ENCODE measurements at regions not wholly inside any gene's neighbourhood (a gene's known extent, or its start where the extent isn't known, plus 50 kb on each side); places are given as distances from the start of the nearest gene placed in this dataset.
"Not testable (repeated sequence)": the region's sequence is repeated elsewhere in the genome, so short reads cannot be mapped to it uniquely, and the experiment has no call there.

DNA sequence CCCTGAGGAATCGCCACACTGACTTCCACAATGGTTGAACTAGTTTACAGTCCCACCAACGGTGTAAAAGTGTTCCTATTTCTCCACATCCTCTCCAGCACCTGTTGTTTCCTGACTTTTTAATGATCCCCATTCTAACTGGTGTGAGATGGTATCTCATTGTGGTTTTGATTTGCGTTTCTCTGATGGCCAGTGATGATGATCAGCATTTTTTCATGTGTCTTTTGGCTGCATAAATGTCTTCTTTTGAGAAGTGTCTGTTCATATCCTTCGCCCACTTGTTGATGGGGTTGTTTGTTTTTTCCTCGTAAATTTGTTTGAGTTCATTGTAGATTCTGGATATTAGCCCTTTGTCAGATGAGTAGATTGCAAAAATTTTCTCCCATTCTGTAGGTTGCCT is 223.5 kb downstream of the MAF start:
- TF ChIP-seq, protein P1, sequence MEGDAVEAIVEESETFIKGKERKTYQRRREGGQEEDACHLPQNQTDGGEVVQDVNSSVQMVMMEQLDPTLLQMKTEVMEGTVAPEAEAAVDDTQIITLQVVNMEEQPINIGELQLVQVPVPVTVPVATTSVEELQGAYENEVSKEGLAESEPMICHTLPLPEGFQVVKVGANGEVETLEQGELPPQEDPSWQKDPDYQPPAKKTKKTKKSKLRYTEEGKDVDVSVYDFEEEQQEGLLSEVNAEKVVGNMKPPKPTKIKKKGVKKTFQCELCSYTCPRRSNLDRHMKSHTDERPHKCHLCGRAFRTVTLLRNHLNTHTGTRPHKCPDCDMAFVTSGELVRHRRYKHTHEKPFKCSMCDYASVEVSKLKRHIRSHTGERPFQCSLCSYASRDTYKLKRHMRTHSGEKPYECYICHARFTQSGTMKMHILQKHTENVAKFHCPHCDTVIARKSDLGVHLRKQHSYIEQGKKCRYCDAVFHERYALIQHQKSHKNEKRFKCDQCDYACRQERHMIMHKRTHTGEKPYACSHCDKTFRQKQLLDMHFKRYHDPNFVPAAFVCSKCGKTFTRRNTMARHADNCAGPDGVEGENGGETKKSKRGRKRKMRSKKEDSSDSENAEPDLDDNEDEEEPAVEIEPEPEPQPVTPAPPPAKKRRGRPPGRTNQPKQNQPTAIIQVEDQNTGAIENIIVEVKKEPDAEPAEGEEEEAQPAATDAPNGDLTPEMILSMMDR (optimal IDR thresholded peaks at IDR 0.05 in 1 of 3, IDR thresholded peaks at IDR 0.05 in 1 of 3, conservative IDR thresholded peaks at IDR 0.05 in 1 of 3; ENCODE audit: extremely low read depth in 1 of 3, insufficient read depth in 2 of 3, low read length in 3 of 3): not testable (repeated sequence)
- not testable (repeated sequence) for TF ChIP-seq EZH2 (IDR thresholded peaks at IDR 0.05; ENCODE audit: low read length)

Data from keratinocyte (primary cell).